GM08714 (cell line): ENCODE measurements at regions not wholly inside any gene's neighbourhood (a gene's known extent, or its start where the extent isn't known, plus 50 kb on each side); places are given as distances from the start of the nearest gene placed in this dataset.

Source experiments
- H3K4me3 ChIP-seq: fragments of 200-500 bp; sonication (Bioruptor generic); 2 replicates; pipeline ENCODE4 v1.5.1; 2014; ENCODE audit warnings: mild to moderate bottlenecking, low read length, inconsistent platforms
- ZNF274 ChIP-seq: IDR thresholded peaks from 2 replicates; pipeline ENCODE4 v1.6.1; 2012; ENCODE audit warnings: mild to moderate bottlenecking, low read depth, low read length

- no peak overlapping the region for H3K4me3 ChIP-seq
- no peak for TF ChIP-seq ZNF274
Observed at GRCh38 chr2:59892398-59892797, 661.1 kb downstream of the BCL11A start.

- TF ChIP-seq ZNF274: no peak
- H3K4me3 ChIP-seq: no peak overlapping the region
Observed at GRCh38 chr2:59889305-59889704, 664.1 kb downstream of the BCL11A start.

- no peak overlapping the region for H3K4me3 ChIP-seq
- TF ChIP-seq ZNF274: no peak
Observed at GRCh38 chr2:59888706-59889105, 664.7 kb downstream of the BCL11A start.

- TF ChIP-seq ZNF274: no peak
Observed at GRCh38 chr2:59888015-59888414, 665.4 kb downstream of the BCL11A start.

GRCh38 chr2:59887366-59887765 is 666.1 kb downstream of the BCL11A start:
- peak overlapping the region; percentile 23; the same call in 1 of the 2 replicates for H3K4me3 ChIP-seq
- TF ChIP-seq ZNF274: no peak

More at GRCh38 chr2:59888015-59888414, 665.4 kb downstream of the BCL11A start:
- H3K4me3 ChIP-seq: peak overlapping the region; percentile 23; the same call in 1 of the 2 replicates

GRCh38 chr2:59886759-59887158 is 666.7 kb downstream of the BCL11A start:
- no peak for TF ChIP-seq ZNF274
- no peak overlapping the region for H3K4me3 ChIP-seq

- H3K4me3 ChIP-seq: no peak overlapping the region
- no peak for TF ChIP-seq ZNF274
Observed at GRCh38 chr2:59885541-59885940, 667.9 kb downstream of the BCL11A start.

GRCh38 chr2:59884166-59884565 is 669.3 kb downstream of the BCL11A start:
- TF ChIP-seq ZNF274: no peak
- H3K4me3 ChIP-seq: no peak overlapping the region

- no peak overlapping the region for H3K4me3 ChIP-seq
- no peak for TF ChIP-seq ZNF274
Observed at GRCh38 chr2:59882822-59883221, 670.6 kb downstream of the BCL11A start.

GRCh38 chr2:59882279-59882678 is 671.2 kb downstream of the BCL11A start:
- no peak for TF ChIP-seq ZNF274
- H3K4me3 ChIP-seq: no peak overlapping the region

- H3K4me3 ChIP-seq: no peak overlapping the region
- TF ChIP-seq ZNF274: no peak
Observed at GRCh38 chr2:59881218-59881617, 672.2 kb downstream of the BCL11A start.

- no peak for TF ChIP-seq ZNF274
- H3K4me3 ChIP-seq: no peak overlapping the region
Observed at GRCh38 chr2:59879700-59880131, 673.7 kb downstream of the BCL11A start.

- TF ChIP-seq ZNF274: no peak
Observed at GRCh38 chr2:59875836-59876235, 677.6 kb downstream of the BCL11A start.

GRCh38 chr2:59874971-59875755 is 678.3 kb downstream of the BCL11A start:
- TF ChIP-seq ZNF274: no peak
- no peak overlapping the region for H3K4me3 ChIP-seq

More at GRCh38 chr2:59875836-59876235, 677.6 kb downstream of the BCL11A start:
- no peak overlapping the region for H3K4me3 ChIP-seq

- TF ChIP-seq ZNF274: no peak
- H3K4me3 ChIP-seq: no peak overlapping the region
Observed at GRCh38 chr2:59874361-59874760, 679.1 kb downstream of the BCL11A start.
